Activated CD4-positive, alpha-beta T cell treated with anti-CD3 and anti-CD28 coated beads for 36 hours (primary cell): ENCODE measurements at regions not wholly inside any gene's neighbourhood (a gene's known extent, or its start where the extent isn't known, plus 50 kb on each side); places are given as distances from the start of the nearest gene placed in this dataset.
"Not testable (repeated sequence)": the region's sequence is repeated elsewhere in the genome, so short reads cannot be mapped to it uniquely, and the experiment has no call there.

Experiments
- ATAC-seq: fragments of 200-7000 bp; cut with Tn5 transposase; one replicate; pipeline ENCODE4 v1.10.0; 2021; ENCODE audit warnings: mild to moderate bottlenecking, moderate library complexity
- CTCF ChIA-PET: fragments of 350-600 bp; sonication (Branson Sonifier 250); formaldehyde crosslinking; loops from one replicate; lab custom pipeline; 2021; ENCODE audit warnings: antibody characterized with exemption; lab: Charles Lee
- POLR2A ChIA-PET: fragments of 350-600 bp; sonication (Branson Sonifier 250); formaldehyde crosslinking; loops from one replicate; lab custom pipeline; 2021; ENCODE audit warnings: antibody characterized with exemption, inconsistent platforms; lab: Charles Lee
- DNase-seq: peaks from one replicate; pipeline ENCODE4 v3.0.0-alpha.2; 2020
- H3K27ac Mint-ChIP-seq: one replicate; pipeline ENCODE4 v1.8.0; 2021; ENCODE audit warnings: mixed read lengths
- H3K27me3 Mint-ChIP-seq: one replicate; pipeline ENCODE4 v1.8.0; 2021; ENCODE audit warnings: mixed read lengths
- H3K36me3 Mint-ChIP-seq: one replicate; pipeline ENCODE4 v1.8.0; 2021; ENCODE audit warnings: low read depth, mixed read lengths
- H3K4me1 Mint-ChIP-seq: one replicate; pipeline ENCODE4 v1.8.0; 2021; ENCODE audit warnings: mixed read lengths
- H3K4me3 Mint-ChIP-seq: one replicate; pipeline ENCODE4 v1.8.0; 2021; ENCODE audit warnings: mild to moderate bottlenecking, moderate library complexity, mixed read lengths
- H3K9me3 Mint-ChIP-seq: one replicate; pipeline ENCODE4 v1.8.0; 2021; ENCODE audit warnings: low read depth, mixed read lengths
- intact Hi-C, 2 experiments: fragments of 100-400 bp; cut with DNase I in 1 of 2; cut with micrococcal nuclease in 1 of 2; formaldehyde crosslinking; loops; one replicate each; pipeline versions ENCODE4 v1.14.2 to v1.15.1; 2022 to 2024; cut with DNase I, micrococcal nuclease

GRCh38 chr4:26003056-26003455, 89.0 kb downstream of the SMIM20 start:
- ATAC-seq: no peak
- DNase-seq: no peak
- no peaks in the 10 kb centered on the region for H3K9me3 Mint-ChIP-seq
- intact Hi-C loops: no loop called here
- peaks cover 11% of the 10 kb centered on the region for H3K27me3 Mint-ChIP-seq
- H3K27ac Mint-ChIP-seq: no peak overlapping the region
- H3K4me1 Mint-ChIP-seq: no peaks in the 10 kb centered on the region
- no peak overlapping the region for H3K4me3 Mint-ChIP-seq
- ChIA-PET CTCF (interaction anchor here (1.5 to 1.8 kb wide), 2 partner anchors 9 kb away, joined by 4 to 7 read pairs; no protein-coding TSS in a partner anchor), POLR2A (interaction anchor here (0.6 kb wide), 1 partner anchor 53 kb away, joined by 8 read pairs; no protein-coding TSS in a partner anchor)
- H3K36me3 Mint-ChIP-seq: no peaks in the 10 kb centered on the region

GRCh38 chr4:26004290-26004689, 90.3 kb downstream of the SMIM20 start:
- no peak for ATAC-seq
- no peak for DNase-seq
- Mint-ChIP-seq H3K36me3 (no peaks in the 10 kb centered on the region), H3K4me3 (no peak overlapping the region), H3K4me1 (no peaks in the 10 kb centered on the region), H3K27me3 (peaks cover 9% of the 10 kb centered on the region), H3K27ac (no peak overlapping the region), H3K9me3 (peaks cover 4% of the 10 kb centered on the region)
- POLR2A ChIA-PET: interaction anchor here (0.5 kb wide), 1 partner anchor 754 kb away, joined by 3 read pairs; no protein-coding TSS in a partner anchor
- CTCF ChIA-PET: interaction anchor here (0.6 to 1.5 kb wide), 2 partner anchors 8 to 23 kb away, joined by 4 read pairs; no protein-coding TSS in a partner anchor
- intact Hi-C loops: no loop called here

- ATAC-seq (no peak), DNase-seq (no peak)
- Mint-ChIP-seq H3K27me3 (peaks cover 13% of the 10 kb centered on the region), H3K36me3 (no peaks in the 10 kb centered on the region), H3K4me3 (no peak overlapping the region), H3K9me3 (peaks cover 7% of the 10 kb centered on the region), H3K4me1 (no peaks in the 10 kb centered on the region), H3K27ac (no peak overlapping the region)
- ChIA-PET CTCF (interaction anchor here (0.7 to 1.2 kb wide), 3 partner anchors 9 to 324 kb away, joined by 3 read pairs; no protein-coding TSS in a partner anchor), POLR2A (no interaction called here)
- intact Hi-C loops: no loop called here
These were observed 91.7 kb downstream of the SMIM20 start for GRCh38 chr4:26005764-26006163.

- CTCF ChIA-PET: interaction anchor here (0.7 kb wide), 1 partner anchor 21 kb away, joined by 4 read pairs; no protein-coding TSS in a partner anchor
- Mint-ChIP-seq H3K4me3 (no peak overlapping the region), H3K4me1 (no peaks in the 10 kb centered on the region), H3K27ac (no peak overlapping the region), H3K36me3 (no peaks in the 10 kb centered on the region), H3K9me3 (peaks cover 7% of the 10 kb centered on the region), H3K27me3 (peaks cover 33% of the 10 kb centered on the region)
- POLR2A ChIA-PET: no interaction called here
- no peak for DNase-seq
- ATAC-seq: no peak
- intact Hi-C loops: no loop called here
These were observed 94.7 kb downstream of the SMIM20 start for GRCh38 chr4:26008737-26009136.

GRCh38 chr4:26009502-26009901, 95.5 kb downstream of the SMIM20 start:
- peaks cover 7% of the 10 kb centered on the region for H3K9me3 Mint-ChIP-seq
- intact Hi-C loops: no loop called here
- no peaks in the 10 kb centered on the region for H3K36me3 Mint-ChIP-seq
- DNase-seq: no peak
- POLR2A ChIA-PET: no interaction called here
- peaks cover 34% of the 10 kb centered on the region for H3K27me3 Mint-ChIP-seq
- no peak overlapping the region for H3K4me3 Mint-ChIP-seq
- no peak overlapping the region for H3K27ac Mint-ChIP-seq
- H3K4me1 Mint-ChIP-seq: no peaks in the 10 kb centered on the region
- ATAC-seq: peak; percentile 63
- CTCF ChIA-PET: interaction anchor here (0.7 kb wide), 1 partner anchor 22 kb away, joined by 4 read pairs; no protein-coding TSS in a partner anchor

GRCh38 chr4:26010304-26010703, 96.3 kb downstream of the SMIM20 start:
- ChIA-PET POLR2A (no interaction called here), CTCF (interaction anchor here (0.7 to 0.9 kb wide), 2 partner anchors 78 to 400 kb away, joined by 3 to 4 read pairs; no protein-coding TSS in a partner anchor)
- H3K36me3 Mint-ChIP-seq: no peaks in the 10 kb centered on the region

GRCh38 chr4:26013629-26014028, 99.6 kb downstream of the SMIM20 start:
- ChIA-PET CTCF (no interaction called here), POLR2A (no interaction called here)
- Mint-ChIP-seq H3K9me3 (peaks cover 5% of the 10 kb centered on the region), H3K4me1 (no peaks in the 10 kb centered on the region), H3K36me3 (no peaks in the 10 kb centered on the region), H3K4me3 (no peak overlapping the region), H3K27me3 (peaks cover 42% of the 10 kb centered on the region), H3K27ac (no peak overlapping the region)
- DNase-seq (no peak), ATAC-seq (no peak)
- intact Hi-C loops: no loop called here

More at GRCh38 chr4:26010304-26010703, 96.3 kb downstream of the SMIM20 start:
- ATAC-seq (no peak), DNase-seq (no peak)
- H3K4me1 Mint-ChIP-seq: no peaks in the 10 kb centered on the region
- intact Hi-C loops: no loop called here
- no peak overlapping the region for H3K27ac Mint-ChIP-seq
- H3K4me3 Mint-ChIP-seq: no peak overlapping the region
- peaks cover 7% of the 10 kb centered on the region for H3K9me3 Mint-ChIP-seq
- peaks cover 40% of the 10 kb centered on the region for H3K27me3 Mint-ChIP-seq

- CTCF ChIA-PET: interaction anchor here (1.3 kb wide), 1 partner anchor 334 kb away, joined by 3 read pairs; no protein-coding TSS in a partner anchor
- intact Hi-C loops: no loop called here
- DNase-seq: no peak
- ATAC-seq: no peak
- Mint-ChIP-seq H3K36me3 (no peaks in the 10 kb centered on the region), H3K27ac (no peak overlapping the region), H3K4me1 (peaks cover 5% of the 10 kb centered on the region), H3K4me3 (no peak overlapping the region), H3K27me3 (peaks cover 41% of the 10 kb centered on the region), H3K9me3 (peaks cover 1% of the 10 kb centered on the region)
- POLR2A ChIA-PET: no interaction called here
These were observed 101.2 kb downstream of the SMIM20 start for GRCh38 chr4:26015133-26015651.

DNA sequence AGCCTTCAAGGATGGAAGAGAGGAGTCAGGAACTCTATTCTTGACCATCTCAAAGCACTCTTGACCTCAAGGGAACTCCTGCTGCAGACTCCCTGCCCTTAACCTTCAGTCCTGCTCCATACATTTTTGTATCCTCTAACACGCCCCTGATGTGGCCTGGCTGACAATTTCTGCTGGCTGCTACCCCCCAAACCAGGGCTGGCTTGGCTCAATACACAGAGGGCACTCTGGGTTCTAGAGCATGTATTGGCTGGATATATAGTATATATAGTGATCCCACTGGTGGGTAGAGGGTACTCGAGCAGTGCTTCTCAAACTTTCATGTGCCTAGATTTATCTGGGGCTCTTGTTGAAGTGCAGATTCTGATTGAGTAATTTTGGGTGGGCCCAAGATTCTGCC, 101.9 kb downstream of the SMIM20 start:
- H3K4me3 Mint-ChIP-seq: no peak overlapping the region
- H3K4me1 Mint-ChIP-seq: peaks cover 10% of the 10 kb centered on the region
- H3K9me3 Mint-ChIP-seq: no peaks in the 10 kb centered on the region
- intact Hi-C loops: no loop called here
- H3K36me3 Mint-ChIP-seq: no peaks in the 10 kb centered on the region
- H3K27ac Mint-ChIP-seq: no peak overlapping the region
- DNase-seq: no peak
- CTCF ChIA-PET: interaction anchor here (0.8 to 0.9 kb wide), 2 partner anchors 14 to 28 kb away, joined by 3 to 4 read pairs; no protein-coding TSS in a partner anchor
- POLR2A ChIA-PET: no interaction called here
- H3K27me3 Mint-ChIP-seq: peaks cover 38% of the 10 kb centered on the region
- ATAC-seq: no peak

GRCh38 chr4:26017531-26017930, 103.5 kb downstream of the SMIM20 start:
- H3K27me3 Mint-ChIP-seq: peaks cover 35% of the 10 kb centered on the region
- H3K4me3 Mint-ChIP-seq: no peak overlapping the region
- ATAC-seq: no peak
- no peak overlapping the region for H3K27ac Mint-ChIP-seq
- CTCF ChIA-PET: interaction anchor here (0.9 kb wide), 1 partner anchor 30 kb away, joined by 4 read pairs; no protein-coding TSS in a partner anchor
- H3K4me1 Mint-ChIP-seq: peaks cover 11% of the 10 kb centered on the region
- intact Hi-C loops: no loop called here
- H3K36me3 Mint-ChIP-seq: no peaks in the 10 kb centered on the region
- no peaks in the 10 kb centered on the region for H3K9me3 Mint-ChIP-seq
- POLR2A ChIA-PET: no interaction called here
- no peak for DNase-seq

DNA sequence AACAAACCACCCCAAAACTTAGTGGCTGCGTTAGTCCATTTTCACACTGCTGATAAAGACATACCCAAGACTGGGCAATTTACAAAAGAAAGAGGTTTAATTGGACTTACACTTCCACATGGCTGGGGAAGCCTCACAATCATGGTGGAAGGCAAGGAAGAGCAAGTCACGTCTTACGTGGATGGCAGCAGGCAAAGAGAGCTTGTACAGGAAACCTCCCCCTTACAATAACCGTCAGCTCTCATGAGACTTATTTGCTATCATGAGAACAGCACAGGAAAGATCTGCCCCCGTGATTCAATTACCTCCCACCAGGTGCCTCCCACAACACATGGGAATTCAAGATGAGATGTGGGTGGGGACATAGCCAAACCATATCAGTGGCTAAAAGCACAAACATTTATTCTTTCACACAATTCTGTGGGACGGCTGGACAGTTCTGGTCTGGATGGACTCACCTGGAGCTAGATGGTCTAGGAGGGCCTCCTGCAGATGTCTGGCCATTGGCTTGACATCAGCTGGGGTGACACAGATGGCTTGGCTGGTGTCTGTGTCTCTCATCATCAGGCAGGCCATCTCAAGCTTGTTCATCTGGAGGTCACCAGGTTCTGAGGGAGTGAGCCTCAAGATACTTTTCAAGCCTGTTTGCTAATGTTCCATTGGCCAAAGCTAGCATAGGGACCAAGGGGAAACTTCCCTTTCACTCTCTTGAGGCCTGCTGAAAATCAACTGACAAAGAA, 104.1 kb downstream of the SMIM20 start:
- ATAC-seq, H3K27ac Mint-ChIP-seq, H3K4me3 Mint-ChIP-seq, DNase-seq, H3K36me3 Mint-ChIP-seq, POLR2A ChIA-PET, H3K9me3 Mint-ChIP-seq, intact Hi-C loops: not testable (repeated sequence)
- CTCF ChIA-PET: interaction anchor here (0.9 to 1.5 kb wide), 3 partner anchors 11 to 31 kb away, joined by 4 read pairs; no protein-coding TSS in a partner anchor
- H3K4me1 Mint-ChIP-seq: peaks cover 11% of the 10 kb centered on the region
- peaks cover 29% of the 10 kb centered on the region for H3K27me3 Mint-ChIP-seq
